ENCODE measurements at regions not wholly inside any gene's neighbourhood (a gene's known extent, or its start where the extent isn't known, plus 50 kb on each side); places are given as distances from the start of the nearest gene placed in this dataset.
A peak's percentile ranks its signal among the peaks of the same experiment; 100 is the strongest.
"Not testable (repeated sequence)": the region's sequence is repeated elsewhere in the genome, so short reads cannot be mapped to it uniquely, and the experiment has no call there.

- no peak for DNase-seq
These were observed 1265.7 kb upstream of the CHAC2 start for GRCh38 chr2:52501715-52502475.

- DNase-seq = peak; percentile 53
These were observed 1267.0 kb upstream of the CHAC2 start for GRCh38 chr2:52500561-52500960.

- DNase-seq = no peak
These were observed 1269.4 kb upstream of the CHAC2 start for GRCh38 chr2:52498077-52498750.

DNA sequence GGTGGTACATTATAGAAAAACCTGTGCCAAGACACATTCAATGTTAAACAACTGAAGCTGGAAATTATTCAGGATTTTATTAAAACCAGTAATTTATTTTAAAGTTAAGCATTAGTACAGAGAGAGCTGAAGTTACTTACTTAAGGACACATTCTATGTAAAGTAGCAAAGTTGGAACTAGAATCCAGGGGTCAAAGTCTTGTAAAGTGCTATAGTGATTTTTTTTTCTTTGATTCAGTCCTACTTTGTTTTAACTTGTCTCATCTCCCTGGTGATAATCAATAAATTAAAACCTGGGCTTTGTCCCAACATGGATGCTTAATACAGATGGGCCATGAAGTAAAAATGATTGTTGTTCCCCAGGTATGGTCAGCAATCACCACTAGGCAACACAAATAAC is 1271.8 kb upstream of the CHAC2 start:
- no peak for DNase-seq

- no peak for DNase-seq
These were observed 1290.4 kb upstream of the CHAC2 start for GRCh38 chr2:52477166-52477565.

- no peak for DNase-seq
These were observed 1292.0 kb upstream of the CHAC2 start for GRCh38 chr2:52475590-52475989.

DNA sequence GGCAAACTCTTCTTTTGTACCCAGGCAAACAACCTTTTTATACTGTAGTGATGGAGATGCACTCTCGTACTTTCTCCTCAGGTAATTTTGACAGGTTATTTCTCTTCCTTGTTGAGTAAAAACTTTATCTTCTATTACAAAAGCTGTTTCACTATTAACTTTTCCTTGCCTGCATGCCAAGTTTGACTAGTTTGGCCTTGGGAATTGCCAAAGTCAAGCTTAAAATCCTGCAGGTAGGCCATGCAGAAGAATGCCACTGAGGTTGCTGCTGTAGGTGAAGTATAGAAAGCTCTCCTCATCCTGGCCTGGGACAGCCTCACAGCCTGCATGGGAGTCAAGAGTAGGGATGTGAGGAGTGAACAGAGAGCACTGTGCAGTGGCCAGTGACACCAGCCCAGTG is 1293.5 kb upstream of the CHAC2 start:
- DNase-seq = no peak

DNA sequence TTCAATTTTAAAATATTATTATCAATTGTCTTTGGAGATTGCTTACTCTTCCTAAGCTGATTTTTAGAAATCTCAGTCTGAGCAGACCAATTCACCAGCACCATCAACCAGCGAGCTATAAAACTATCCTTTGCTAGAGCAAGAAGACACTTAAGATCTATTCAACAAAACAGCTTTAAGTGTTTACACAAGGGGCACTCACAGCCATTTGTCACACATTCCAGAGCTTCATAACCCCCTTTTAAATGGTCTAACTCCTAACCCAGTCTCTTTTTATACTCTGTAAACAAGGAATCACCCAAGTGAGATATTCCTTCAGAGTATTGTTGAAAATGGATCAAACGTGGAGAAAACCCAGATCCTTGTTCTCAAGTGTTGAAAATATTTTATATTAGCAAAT is 1294.1 kb upstream of the CHAC2 start:
- no peak for DNase-seq

DNA sequence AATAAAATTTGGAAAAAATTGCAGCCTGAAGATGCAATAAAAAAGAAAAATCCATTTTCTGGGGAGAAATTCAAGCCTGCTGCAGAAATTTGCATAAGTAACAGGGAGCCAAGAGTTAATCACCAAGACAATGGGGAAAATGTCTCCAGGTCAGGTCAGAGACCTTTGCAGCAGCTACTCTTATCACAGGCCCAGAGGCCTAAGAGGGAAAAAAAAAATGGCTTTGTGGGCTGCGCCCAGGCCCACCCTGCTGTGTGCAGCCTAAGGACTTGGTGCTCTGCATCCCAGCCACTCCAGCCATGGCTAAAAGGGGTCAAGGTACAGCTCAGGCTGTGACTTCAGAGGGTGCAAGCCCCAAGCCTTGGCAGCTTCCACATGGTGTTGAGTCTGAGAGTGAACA is 1297.1 kb upstream of the CHAC2 start:
- DNase-seq = not testable (repeated sequence)

DNA sequence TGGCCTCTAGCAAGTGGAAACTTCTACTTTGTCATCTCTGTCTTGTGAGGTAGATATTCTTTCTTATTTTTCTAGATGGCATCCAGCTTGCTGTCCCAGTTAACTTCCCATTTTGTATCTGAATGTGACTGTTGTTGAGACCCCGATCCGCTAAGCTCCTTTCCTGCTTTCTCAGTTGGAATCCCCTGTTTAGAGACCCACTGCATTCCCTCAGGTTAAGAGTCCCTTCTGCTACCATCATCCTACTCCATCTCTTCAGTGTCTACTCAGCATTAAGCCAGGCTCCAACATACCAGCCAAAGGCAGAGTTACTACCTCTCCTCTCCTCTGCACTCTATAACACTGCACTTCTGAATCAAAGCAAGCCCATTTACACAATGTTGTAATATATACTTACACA is 1300.4 kb upstream of the CHAC2 start:
- DNase-seq = no peak

GRCh38 chr2:52465287-52465686 is 1302.3 kb upstream of the CHAC2 start:
- no peak for DNase-seq

- no peak for DNase-seq
These were observed 1304.1 kb upstream of the CHAC2 start for GRCh38 chr2:52463457-52463856.

- DNase-seq = no peak
These were observed 1310.8 kb upstream of the CHAC2 start for GRCh38 chr2:52456561-52457377.

DNA sequence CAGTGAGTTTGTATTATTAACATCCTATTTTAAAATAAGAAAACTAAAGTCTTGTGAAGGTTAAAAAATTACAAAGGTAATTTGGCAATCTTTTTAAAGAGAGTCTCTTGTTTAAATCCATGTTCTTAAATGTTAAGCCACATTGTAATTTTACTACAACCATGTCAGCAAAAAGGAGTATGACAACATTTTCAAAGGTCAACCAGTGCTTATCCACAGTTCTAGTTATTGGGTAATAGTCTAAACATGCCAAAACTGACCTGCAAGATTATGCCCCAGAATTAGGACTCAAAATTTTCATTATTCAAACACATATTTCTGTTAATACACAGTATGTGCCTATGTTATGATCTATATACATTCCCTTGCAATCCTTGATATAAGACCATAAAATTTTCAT is 1312.6 kb upstream of the CHAC2 start:
- DNase-seq = no peak

DNA sequence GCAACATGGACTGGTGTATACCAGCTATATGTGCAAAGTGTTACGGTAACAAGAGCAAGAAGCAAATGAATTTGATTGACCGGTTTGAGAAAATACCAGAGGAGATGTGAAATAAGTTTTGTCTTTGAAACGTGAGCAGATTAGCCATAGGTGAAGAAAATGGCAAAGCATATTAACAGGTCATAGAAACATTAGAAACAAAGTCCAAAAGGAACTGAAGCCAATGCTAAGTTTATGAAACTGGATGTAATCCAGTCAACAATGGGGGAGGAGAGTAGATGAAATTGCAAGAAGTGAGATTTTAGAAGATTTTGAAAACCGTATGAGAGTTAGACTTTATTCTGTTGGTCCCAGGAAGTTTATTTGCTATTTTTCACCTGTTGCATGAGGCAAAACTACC is 1315.4 kb upstream of the CHAC2 start:
- no peak for DNase-seq

DNA sequence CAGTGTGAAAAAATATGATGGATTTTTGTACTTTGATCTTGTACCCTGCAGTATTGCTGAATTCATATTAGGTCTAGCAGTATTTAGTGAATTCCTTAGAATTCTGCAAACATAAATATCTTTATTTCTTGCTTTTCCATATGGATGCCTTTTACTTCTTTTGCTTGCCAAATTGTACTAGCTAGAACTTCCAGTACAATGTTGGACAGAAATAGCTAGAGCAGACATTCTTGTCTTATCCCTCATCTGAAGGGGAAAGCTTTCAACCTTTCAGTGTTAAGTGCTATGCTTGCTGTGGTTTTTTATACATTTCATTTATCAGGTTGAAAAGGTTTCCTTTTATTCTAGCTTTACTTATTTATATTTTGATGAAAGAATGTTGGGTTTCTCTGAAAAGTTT is 1321.9 kb upstream of the CHAC2 start:
- no peak for DNase-seq

DNA sequence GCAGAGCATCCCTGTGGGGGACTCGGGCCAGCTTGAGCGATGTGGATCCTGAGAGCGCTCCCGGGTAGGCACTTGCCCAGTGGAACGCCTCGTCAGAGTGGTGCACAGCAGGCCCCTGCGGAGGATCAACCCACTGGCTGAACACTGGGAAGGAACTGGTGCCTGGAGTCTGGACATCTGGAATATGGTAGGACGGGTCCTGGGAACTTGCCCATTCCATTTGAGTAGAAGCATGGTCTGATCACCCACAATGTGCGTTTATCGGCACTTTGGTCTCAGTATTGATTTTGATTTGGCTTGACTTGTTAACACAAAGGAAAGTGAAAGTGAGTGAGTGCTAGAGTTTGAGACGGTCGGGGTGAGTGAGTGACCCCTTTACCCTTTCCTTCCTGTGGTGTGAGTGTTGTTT is 1336.2 kb upstream of the CHAC2 start:
- DNase-seq = no peak

GRCh38 chr2:52429740-52430139 is 1337.9 kb upstream of the CHAC2 start:
- no peak for DNase-seq

DNA sequence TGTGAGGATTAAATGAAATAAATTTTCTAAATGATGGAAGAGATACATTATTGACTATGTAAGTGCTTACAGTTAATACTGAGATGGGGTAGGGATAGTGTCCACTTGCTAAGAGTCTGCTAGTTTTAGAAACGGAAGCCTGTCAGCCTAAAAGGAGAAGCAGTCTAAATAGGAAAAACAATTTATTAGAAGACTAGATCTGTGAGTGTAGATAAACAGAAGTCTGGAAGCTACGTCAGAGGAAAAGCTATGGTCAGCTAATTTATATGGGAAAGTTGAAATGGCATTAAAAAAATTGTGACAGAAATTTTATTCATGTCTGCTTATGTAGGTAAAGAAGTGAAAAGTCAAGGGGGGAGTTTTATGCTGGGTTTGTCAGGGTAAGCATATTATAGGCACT is 1338.4 kb upstream of the CHAC2 start:
- peak; percentile 13 for DNase-seq

- no peak for DNase-seq
These were observed 1339.4 kb upstream of the CHAC2 start for GRCh38 chr2:52428224-52428623.

DNA sequence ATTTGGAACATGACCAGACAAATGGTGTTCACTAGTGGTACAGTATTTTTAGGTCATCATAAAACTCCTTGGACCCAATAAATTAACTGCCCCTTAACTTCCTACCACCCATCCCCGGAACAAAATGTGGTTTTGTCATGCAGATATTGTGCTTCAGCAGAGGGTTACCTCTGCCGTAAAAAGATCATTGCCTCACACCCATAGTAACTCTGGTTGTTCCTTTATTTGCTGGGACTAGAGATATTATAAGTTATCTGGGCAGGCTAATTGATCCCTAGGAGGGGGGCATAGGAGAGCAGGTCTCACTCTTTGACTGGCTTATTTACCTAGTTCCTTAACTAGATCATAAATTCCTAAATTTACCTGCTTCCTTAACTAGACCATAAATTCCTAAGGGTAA is 1343.9 kb upstream of the CHAC2 start:
- DNase-seq = no peak

DNA sequence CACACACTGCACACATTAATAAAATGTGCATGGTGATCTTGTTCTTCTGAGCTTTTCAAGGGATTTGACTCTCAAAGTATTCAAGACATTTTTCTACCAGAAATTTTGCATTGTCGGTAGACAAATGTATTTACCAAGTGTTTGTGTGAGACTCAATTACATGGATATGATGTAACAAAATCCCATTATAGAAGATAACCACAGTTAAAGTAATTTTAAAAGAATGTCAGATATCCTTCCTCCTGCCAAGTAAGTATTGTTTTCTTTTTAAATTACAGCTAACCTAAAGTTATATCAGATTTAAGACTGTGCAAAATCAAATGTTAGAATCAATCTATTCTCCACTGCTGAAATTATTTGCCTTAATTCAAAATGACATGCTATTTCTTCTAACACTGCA is 1344.5 kb upstream of the CHAC2 start:
- no peak for DNase-seq

GRCh38 chr2:52416340-52416739 is 1351.3 kb upstream of the CHAC2 start:
- DNase-seq = no peak
